Breast epithelium (tissue), 4 donors: ENCODE measurements at regions not wholly inside any gene's neighbourhood (a gene's known extent, or its start where the extent isn't known, plus 50 kb on each side); places are given as distances from the start of the nearest gene placed in this dataset.

Experiments used
- DNase-seq, 2 donors: peaks; one replicate each; pipeline ENCODE4 v3.0.0-alpha.2; 2019; ENCODE audit warnings: low spot score in 2 of 2
- H3K27ac ChIP-seq, 2 donors: fragments of 200-600 bp; sonication (generic) in 1 of 2; one replicate each; pipeline ENCODE4 v1.5.1; 2016 to 2019; ENCODE audit warnings: mild to moderate bottlenecking in 1 of 2
- H3K27me3 ChIP-seq, 2 donors: fragments of 200-600 bp; sonication (generic) in 1 of 2; one replicate each; pipeline versions ENCODE4 v1.5.1 to v1.6.0; 2017 to 2019; ENCODE audit warnings: control low read depth in 1 of 2, mild to moderate bottlenecking in 1 of 2
- H3K36me3 ChIP-seq: fragments of 200-600 bp; one replicate; pipeline ENCODE4 v1.5.1; 2019
- H3K4me1 ChIP-seq, 2 donors: fragments of 200-600 bp; sonication (generic); one replicate each; pipeline ENCODE4 v1.5.1; 2016 to 2019; ENCODE audit warnings: control low read depth in 1 of 2
- H3K4me3 ChIP-seq, 3 donors: fragments of 200-600 bp; sonication (generic); 1 replicate in 2 of 3; 2 replicates in 1 of 3; pipeline ENCODE4 v1.5.1; 2016 to 2019; ENCODE audit warnings: mild to moderate bottlenecking in 3 of 3, moderate library complexity in 2 of 3
- H3K9me3 ChIP-seq, 2 donors: fragments of 200-600 bp; sonication (generic) in 1 of 2; one replicate each; pipeline ENCODE4 v1.5.1; 2016 to 2019; ENCODE audit warnings: control low read depth in 1 of 2
- POLR2A ChIP-seq: fragments of 450-650 bp; IDR thresholded peaks from one replicate; pipeline ENCODE4 v1.6.1; 2016; ENCODE audit warnings: antibody characterized with exemption, mild to moderate bottlenecking, moderate library complexity
- POLR2AphosphoS5 ChIP-seq, 3 donors: sonication (generic); formaldehyde crosslinking; IDR thresholded peaks; one replicate each; pipeline ENCODE4 v1.6.1; 2017; ENCODE audit warnings: antibody characterized with exemption in 3 of 3
- intact Hi-C: fragments of 100-400 bp; cut with DNase I; formaldehyde crosslinking; loops from one replicate; pipeline ENCODE4 v1.15.1; 2023; ENCODE audit warnings: low total_unique reads
- TF ChIP-seq, protein P1 (sequence below), 3 donors: fragments of 450-650 bp; IDR thresholded peaks; one replicate each; pipeline ENCODE4 v1.5.1; 2016 to 2017; ENCODE audit warnings: antibody characterized with exemption in 3 of 3, mild to moderate bottlenecking in 3 of 3, moderate library complexity in 3 of 3

DNA sequence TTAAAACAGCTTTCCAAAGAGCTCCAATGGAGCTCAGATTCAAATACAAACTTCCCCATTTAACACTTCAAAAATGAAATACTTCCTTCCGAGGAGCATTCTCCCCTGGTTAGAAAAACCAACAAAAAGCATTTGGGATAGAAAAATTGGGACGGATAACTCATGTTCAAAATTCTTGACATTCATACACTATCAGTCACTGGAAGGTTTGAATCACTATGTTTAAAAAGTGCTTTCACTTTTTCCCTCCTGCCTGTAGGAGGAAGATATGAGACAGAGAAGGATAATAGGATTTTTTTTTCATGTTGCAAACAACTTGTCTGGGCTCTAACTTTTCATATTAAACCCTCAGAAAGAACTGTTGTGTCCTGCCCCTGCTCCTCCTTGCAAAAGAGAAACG, 412.0 kb downstream of the ACTL7B start:
- Histone ChIP-seq H3K9me3 (no peaks in the 10 kb centered on the region), H3K27me3 (no peaks in the 10 kb centered on the region), H3K36me3 (no peaks in the 10 kb centered on the region), H3K27ac (peak overlapping the region; percentile 88 to 90), H3K4me3 (no peak overlapping the region), H3K4me1 (peaks cover 3 to 12% of the 10 kb centered on the region in 2 donors)
- TF ChIP-seq POLR2A (no peak), POLR2AphosphoS5 (IDR thresholded peaks at IDR 0.05) (no peak)
- TF ChIP-seq, protein P1, sequence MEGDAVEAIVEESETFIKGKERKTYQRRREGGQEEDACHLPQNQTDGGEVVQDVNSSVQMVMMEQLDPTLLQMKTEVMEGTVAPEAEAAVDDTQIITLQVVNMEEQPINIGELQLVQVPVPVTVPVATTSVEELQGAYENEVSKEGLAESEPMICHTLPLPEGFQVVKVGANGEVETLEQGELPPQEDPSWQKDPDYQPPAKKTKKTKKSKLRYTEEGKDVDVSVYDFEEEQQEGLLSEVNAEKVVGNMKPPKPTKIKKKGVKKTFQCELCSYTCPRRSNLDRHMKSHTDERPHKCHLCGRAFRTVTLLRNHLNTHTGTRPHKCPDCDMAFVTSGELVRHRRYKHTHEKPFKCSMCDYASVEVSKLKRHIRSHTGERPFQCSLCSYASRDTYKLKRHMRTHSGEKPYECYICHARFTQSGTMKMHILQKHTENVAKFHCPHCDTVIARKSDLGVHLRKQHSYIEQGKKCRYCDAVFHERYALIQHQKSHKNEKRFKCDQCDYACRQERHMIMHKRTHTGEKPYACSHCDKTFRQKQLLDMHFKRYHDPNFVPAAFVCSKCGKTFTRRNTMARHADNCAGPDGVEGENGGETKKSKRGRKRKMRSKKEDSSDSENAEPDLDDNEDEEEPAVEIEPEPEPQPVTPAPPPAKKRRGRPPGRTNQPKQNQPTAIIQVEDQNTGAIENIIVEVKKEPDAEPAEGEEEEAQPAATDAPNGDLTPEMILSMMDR (IDR thresholded peaks at IDR 0.05), result no peak
- intact Hi-C loops, result no loop called here
- no peak for DNase-seq

DNA sequence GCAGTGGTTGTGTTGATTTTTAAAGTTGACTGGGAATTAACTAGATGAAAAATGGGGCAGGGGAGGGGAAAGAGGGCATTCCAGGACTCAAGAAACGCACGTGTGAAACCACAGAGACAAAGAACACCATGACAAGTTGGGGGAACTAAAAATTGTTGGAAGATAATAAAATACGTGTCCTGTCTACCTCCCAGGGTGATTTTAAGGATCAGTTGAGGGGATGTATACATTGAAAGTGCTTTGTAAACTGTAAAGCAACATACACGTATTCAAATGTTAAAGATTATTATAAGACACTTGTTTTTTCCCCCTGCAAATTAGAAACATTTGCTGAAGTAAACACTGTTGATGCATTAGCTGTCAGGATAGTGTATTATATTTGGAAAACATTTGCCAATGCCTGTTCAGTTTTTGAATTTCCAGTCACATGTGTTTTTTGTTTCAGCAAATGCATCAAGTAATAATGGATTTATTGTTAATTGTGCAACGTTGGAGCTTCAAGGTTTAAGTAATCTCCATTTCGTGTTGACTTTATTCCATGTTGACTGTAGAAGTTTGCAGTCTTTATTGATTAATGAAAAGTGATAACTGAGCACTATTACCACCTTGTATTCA, 412.7 kb downstream of the ACTL7B start:
- H3K36me3 ChIP-seq, result no peaks in the 10 kb centered on the region
- no peak overlapping the region for H3K4me3 ChIP-seq
- H3K27me3 ChIP-seq, result no peaks in the 10 kb centered on the region
- TF ChIP-seq POLR2AphosphoS5 (IDR thresholded peaks at IDR 0.05) (no peak), POLR2A (no peak)
- TF ChIP-seq, protein P1 (IDR thresholded peaks at IDR 0.05), result no peak
- H3K4me1 ChIP-seq, result peaks cover 3 to 12% of the 10 kb centered on the region in 2 donors
- intact Hi-C loops, result no loop called here
- peak overlapping the region; percentile 88 to 90 for H3K27ac ChIP-seq
- no peaks in the 10 kb centered on the region for H3K9me3 ChIP-seq
- no peak for DNase-seq

DNA sequence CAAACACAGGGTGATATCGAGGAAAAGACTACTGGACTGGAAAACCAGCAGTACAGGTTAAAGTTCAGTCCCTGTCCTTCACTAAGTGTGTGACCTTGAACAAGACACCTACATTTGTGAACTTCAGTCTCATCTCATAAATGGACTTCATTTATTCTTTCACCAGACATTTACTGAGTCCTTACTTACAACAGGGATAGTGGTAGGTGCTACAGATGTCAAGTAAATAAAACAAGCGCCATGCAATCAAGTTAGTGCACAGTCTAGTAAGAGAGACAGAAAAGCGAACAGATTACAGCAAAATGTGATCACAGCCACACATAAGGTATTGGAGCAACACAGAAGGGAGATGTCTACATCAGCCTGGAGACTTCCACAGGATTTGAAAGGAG, 413.2 kb downstream of the ACTL7B start:
- DNase-seq, result no peak
- H3K9me3 ChIP-seq, result no peaks in the 10 kb centered on the region
- peaks cover 3 to 12% of the 10 kb centered on the region in 2 donors for H3K4me1 ChIP-seq
- no peaks in the 10 kb centered on the region for H3K27me3 ChIP-seq
- H3K36me3 ChIP-seq, result no peaks in the 10 kb centered on the region
- H3K4me3 ChIP-seq, result no peak overlapping the region
- H3K27ac ChIP-seq, result peak overlapping the region; percentile 88 to 90
- TF ChIP-seq, protein P1 (IDR thresholded peaks at IDR 0.05), result no peak
- TF ChIP-seq POLR2AphosphoS5 (IDR thresholded peaks at IDR 0.05) (no peak), POLR2A (no peak)
- intact Hi-C loops, result no loop called here

DNA sequence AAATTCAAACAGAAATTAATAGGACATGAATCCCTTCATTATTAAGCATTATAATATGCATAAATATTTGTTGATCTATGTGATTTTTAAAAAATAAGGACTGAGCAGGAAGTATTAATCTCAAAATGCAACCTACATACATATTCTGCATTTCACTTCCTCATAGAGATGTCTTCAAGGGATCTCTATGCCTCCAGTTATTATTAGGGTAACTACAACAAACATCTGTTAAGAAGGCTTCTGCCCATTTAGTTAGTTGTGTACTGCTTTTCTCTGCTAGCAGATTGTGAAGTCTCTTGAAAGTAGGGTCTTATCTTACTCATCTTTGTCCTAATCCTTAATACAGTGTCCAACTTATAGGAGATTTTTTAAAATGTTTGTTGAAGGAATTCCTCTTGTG, 414.1 kb downstream of the ACTL7B start:
- H3K4me3 ChIP-seq, result no peak overlapping the region
- peaks cover 3 to 12% of the 10 kb centered on the region in 2 donors for H3K4me1 ChIP-seq
- TF ChIP-seq POLR2A, result no peak
- TF ChIP-seq, protein P1 (IDR thresholded peaks at IDR 0.05), result no peak
- no peak for DNase-seq
- H3K9me3 ChIP-seq, result no peaks in the 10 kb centered on the region
- H3K36me3 ChIP-seq, result no peaks in the 10 kb centered on the region
- intact Hi-C loops, result no loop called here
- no peaks in the 10 kb centered on the region for H3K27me3 ChIP-seq
- H3K27ac ChIP-seq, result peak overlapping the region; percentile 46 to 88

DNA sequence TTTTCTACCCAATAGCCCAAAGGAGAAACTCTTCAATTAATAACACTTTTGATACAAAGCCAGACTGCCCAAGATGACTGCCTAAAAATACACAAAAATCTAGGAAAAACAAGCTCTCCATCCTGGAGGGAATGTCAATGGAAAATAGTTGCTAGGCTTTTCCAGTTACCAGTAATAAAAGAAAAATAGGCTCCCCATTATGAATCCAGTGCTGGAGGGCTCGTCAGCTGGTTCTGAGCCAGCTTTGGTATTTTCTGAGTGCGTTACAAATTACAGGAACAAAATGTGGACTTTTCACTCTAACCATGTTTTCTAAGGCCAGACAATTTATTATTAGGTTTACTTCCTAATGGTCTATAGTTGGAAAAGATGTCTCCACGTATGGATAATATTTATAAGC, 414.5 kb downstream of the ACTL7B start:
- DNase-seq, result peak in 1 of 2 donors; percentile 33
- Histone ChIP-seq H3K4me1 (peaks cover 3 to 12% of the 10 kb centered on the region in 2 donors), H3K27me3 (no peaks in the 10 kb centered on the region), H3K27ac (peak overlapping the region; percentile 46 to 88), H3K9me3 (no peaks in the 10 kb centered on the region), H3K4me3 (no peak overlapping the region), H3K36me3 (no peaks in the 10 kb centered on the region)
- TF ChIP-seq, protein P1 (IDR thresholded peaks at IDR 0.05), result no peak
- TF ChIP-seq POLR2A, result no peak
- no peak for TF ChIP-seq POLR2AphosphoS5 (IDR thresholded peaks at IDR 0.05)
- intact Hi-C loops, result no loop called here
